ENCODE measurements at regions not wholly inside any gene's neighbourhood (a gene's known extent, or its start where the extent isn't known, plus 50 kb on each side); places are given as distances from the start of the nearest gene placed in this dataset.

DNA sequence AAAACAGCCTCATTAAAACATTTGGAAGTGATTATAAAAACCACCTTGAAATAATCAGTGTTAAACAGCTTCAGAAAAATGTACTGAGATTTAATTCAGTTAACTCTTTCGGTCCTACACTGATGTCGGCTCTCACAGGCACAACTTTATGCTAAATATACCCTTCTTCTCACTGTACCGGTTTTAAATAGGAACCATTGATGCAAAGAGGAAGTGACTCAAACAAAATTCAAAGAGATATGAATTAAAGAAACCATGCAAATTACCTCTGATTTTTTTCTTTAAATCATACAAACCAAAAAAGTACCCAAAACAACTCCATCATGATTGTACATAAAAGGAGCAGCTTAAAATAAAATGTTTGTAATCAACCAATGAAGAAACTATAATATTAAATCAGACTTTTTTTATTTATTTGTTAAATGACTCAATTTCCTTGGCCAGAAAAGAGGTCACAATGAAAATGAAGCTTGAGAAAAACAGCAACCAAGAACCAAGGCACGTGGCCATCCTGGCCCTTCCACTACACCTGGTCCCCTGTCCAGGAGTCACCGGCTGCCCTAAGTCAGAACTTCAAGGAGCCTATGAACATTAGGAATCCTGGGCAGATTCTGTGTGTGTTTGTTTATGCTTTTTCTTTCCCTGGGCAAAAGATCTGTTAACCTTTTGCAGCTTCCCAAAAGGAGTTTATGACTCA is 73.0 kb upstream of the CABCOCO1 start:
- TF ChIP-seq YY1 (IDR thresholded peaks at IDR 0.05; ENCODE audit: insufficient read depth, insufficient read length) (no peak), SUZ12 (IDR thresholded peaks at IDR 0.05; ENCODE audit: extremely low read depth, insufficient read depth, insufficient read length) (no peak), ZNF274 (IDR thresholded peaks at IDR 0.05; ENCODE audit: low read depth, low read length) (no peak)

All from NT2/D1 (cell line).